Left renal cortex interstitium (tissue), 4 donors: ENCODE measurements at regions not wholly inside any gene's neighbourhood (a gene's known extent, or its start where the extent isn't known, plus 50 kb on each side); places are given as distances from the start of the nearest gene placed in this dataset.

Experiments used
- DNase-seq, 4 donors: peaks; one replicate each; pipeline ENCODE4 v3.0.0-alpha.2; 2013; ENCODE audit warnings: low read depth in 4 of 4, low spot score in 2 of 4, missing footprints in 1 of 4

DNA sequence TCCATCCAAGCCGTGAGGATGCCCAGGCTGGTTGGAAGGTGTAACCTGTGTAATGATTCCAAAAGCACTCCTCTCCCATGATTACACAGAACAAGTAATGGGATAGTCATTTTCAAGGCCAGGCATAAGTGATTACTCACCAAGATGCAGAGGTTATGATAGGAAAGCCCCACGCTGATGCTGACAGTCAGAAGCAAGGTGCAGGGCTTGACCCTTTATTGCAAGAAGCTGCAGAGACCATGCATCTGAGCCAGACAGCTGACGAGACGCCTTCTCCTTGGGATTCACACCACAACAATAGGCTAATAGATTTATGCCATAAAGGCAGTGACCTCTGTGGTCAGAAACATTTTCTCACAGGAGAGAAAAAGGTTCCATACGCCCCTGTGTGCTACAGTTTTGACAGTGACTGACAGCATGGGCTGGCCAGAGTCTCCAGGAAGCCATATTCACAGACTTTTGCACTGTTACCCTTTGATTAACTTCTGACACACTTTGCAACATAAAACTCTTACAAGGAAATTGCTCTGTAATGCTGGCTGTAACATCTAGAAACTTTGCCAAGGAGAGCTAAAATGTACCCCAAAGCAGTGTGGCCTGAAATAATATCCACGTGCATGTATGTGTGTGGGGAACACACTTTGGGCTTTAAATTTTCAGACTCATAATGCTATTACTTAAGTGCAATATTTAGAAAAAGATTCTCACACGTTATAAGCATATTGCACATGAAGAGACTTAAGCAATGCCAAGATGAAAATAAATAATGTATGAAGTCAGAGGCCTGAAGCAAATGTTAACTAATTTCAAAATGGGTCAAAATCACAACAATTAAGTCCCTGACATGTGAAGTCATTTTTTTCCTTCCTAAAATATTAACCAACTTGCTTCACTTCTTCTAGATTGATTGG, 1079.0 kb upstream of the TENM4 start:
- peak in 2 of 4 donors; percentile 14 to 34 for DNase-seq

DNA sequence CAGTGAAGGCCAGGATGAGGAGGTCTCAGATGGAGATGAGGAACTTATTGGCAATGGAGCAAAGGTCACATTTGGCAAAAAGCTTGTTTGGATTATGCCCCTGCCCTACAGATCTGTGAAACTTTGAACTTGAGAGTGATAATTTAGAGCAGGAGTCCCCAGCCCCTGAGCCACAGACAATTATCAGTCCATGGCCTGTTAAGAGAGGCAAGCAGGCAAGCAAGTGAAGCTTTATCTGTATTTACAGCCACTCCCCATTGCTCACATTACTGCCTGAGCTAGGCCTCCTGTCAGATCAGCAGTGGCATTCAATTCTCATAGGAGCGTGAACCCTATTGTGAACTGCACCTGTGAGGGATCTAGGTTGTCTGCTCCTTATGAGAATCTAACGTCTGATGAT, 1076.9 kb upstream of the TENM4 start:
- no peak for DNase-seq

DNA sequence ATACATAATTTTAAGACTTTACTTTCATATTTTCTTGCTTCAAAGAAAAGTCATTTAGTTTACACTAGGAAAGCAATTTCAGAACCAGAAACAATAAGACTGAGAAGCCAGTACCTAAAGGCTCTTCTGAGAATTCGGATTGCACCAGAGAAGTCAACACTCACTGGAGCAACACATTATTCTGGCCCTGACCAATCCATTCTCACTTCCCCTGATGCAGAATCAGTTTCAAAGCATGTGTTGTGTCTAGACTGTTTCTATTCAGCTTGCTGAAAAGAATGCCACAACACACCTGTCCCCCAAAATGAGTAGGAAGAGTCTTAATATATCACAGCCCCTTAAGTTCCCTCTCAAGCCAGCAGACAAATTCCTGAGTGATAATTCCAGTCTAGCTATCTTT, 1074.3 kb upstream of the TENM4 start:
- no peak for DNase-seq

DNA sequence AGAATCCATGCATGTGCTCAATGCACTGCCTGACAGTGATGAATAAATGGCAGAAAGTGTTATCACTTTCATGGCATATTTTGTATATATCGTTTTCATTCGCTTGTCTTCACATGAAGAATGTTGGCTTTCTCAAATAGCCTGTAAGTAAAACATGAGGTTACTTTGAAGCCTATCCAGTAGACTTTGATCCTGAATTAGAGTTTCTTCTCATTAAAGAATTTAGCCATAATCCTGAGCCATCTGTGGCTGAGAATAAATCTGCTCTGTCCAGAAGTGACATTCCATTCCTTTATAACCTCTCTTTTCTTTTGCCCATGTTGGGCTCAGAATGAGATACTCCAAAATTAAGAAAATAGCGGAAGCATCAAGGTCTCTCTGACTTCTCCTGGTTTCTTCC, 1071.7 kb upstream of the TENM4 start:
- DNase-seq = no peak

DNA sequence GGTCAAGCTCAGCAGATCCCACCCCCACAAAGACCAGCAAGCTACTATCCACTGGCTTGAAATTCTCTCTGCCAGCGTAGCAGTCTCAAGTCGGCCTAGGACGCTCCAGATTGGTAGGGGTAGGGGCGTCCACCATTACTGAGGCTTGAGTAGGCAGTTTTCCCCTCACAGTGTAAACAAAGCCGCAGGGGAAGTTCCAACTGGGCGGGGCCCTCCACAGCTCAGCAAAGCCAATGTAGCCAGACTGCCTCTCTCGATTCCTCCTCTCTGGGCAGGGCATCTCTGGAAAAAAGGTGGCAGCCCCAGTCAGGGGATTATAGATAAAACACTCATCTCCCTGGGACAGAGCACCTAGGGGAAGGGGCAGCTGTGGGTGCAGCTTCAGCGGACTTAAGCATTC, 1064.9 kb upstream of the TENM4 start:
- DNase-seq = no peak

DNA sequence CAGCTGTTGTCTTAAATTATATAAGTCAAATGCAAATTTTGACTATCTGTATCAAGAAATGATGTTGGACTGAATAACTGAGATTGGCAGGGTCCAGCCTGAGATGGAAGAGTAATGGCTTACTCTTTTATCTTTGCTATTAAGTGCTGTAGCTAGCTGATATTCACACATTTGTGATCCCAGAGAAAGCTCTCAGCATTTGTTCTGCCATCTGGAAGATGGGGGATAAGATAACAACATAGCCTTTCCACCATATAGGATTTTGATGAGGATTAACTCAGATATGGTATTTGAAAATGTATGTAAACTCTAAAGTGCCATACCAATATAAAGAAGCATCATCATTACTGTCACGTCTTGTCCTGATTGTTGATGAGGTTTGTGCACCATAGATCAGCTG, 1063.2 kb upstream of the TENM4 start:
- DNase-seq = no peak

DNA sequence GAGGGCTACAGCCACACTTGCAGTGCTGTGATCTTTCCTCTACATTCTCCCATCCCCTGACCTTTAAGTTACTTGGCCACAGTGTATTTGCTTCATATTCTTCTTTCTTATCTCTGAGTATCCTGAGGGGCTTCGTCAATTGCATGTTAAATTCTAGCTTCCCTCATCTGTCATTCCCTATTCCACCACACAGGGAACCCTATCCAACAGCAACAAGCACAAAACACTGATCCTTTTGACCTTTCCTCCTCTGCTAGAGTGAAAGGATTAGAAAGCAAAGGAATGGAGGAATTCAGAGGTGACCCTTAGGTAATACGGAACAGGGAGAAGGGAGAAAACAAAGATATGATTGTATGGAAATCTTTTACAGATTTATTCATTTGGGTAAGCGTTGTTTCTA, 1061.7 kb upstream of the TENM4 start:
- DNase-seq = no peak

DNA sequence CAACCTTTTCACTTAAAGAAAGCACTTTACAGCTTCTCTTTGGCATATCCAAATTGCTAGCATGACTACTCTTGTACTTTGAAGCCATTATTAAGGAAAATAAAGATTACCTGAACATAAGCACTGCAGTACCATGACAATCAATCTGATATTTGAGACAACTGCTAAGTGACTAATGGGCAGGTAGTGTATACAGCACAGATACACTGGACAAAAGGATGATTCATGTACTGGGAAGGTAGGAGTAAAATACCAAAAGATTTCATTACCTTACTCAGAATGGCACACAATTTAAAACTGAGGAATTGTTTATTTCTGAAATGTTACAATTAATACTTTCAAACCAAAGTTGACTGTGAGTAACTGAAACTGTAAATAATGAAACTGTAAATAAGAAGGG, 1054.3 kb upstream of the TENM4 start:
- DNase-seq = no peak

DNA sequence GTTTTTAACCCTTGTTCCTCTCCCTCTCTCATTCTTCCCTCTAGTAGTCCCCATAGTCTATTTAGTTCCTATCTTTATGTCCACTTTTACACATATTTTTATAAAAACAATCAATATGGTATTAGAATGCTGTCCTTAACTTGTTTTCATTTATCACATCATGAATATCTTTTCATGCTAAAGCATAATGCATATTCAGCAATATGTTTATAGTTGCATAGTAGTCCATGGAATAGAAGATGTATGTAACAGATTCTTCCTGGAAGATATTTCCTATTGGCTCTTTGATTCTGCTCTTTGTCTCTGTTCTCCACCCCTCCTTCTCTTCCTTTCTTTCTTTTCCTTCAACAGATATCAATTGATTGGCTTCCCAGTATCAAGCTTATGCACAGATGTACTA, 1047.1 kb upstream of the TENM4 start:
- no peak for DNase-seq

DNA sequence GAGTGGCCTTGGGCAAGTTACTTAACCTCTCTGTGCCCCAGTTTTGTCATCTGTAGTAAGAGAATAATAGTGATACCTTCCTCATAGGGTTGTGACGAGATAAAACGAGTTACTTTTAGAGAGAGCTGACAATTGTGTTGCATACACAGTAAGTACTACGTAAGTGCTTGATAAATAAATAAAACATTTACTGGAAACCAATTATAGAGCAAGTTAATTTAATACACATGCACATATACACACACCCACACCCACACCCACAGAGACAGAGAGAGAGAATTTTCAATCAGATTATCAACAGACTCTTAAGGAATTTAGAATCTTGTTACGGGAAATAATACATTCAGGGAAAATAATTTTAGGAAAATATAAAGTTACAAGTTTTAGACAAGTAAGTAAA, 1045.8 kb upstream of the TENM4 start:
- no peak for DNase-seq

DNA sequence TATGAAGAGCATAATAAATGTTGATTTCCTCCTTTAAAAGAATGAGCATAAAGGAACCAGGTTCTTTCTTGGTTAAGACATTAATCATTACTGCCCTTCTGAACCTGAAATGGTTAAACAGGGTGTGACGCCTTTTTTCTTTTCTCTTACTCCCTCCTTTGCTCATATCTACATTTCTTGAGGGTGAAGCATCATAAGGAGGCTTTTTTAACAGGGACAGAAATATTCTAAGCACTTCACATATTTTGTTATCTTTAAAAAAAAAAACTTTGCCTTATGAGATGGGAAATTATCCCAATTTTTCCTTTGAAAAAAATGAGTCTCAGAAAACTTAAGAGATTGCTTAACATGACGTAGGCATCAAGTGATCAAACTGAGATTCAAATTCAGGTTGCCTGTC, 1036.3 kb upstream of the TENM4 start:
- DNase-seq = no peak

DNA sequence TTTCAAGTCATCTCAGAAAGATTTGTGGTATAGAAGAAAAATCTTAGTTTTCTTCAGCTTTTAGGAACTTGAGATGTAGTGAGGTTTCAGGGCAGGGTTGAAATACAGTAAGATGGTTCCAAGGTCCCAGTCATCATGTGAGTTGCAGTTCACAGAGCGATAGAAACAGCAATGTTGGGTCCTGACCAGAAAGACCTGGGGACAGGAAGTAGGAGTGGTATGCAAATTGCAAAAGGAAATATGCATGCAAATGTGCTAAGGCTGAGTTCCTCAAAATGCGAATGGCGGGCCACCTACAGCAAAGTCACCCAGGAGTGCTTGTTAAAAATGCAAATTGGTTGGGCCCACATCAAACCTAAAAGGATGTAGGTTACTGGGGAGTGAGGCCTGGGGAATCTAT, 1032.7 kb upstream of the TENM4 start:
- DNase-seq = no peak

DNA sequence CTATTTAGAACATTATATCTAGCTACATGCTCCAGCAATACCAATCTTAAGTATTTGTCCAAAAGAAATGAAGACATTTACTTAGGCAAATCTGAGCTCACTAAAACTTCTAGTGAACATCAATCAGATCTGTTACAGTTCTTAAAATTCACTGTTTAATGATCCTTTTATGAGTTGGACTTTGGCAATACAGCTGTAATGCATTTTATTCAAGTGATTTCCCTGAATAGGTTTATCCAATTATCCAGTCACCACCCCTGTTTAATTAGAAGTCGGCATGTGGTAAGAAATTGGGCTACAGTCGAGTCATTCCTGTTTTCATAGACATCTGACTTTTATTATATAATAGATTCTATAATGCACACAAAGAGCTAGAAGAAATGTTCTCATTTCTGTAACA, 1029.0 kb upstream of the TENM4 start:
- DNase-seq = no peak

DNA sequence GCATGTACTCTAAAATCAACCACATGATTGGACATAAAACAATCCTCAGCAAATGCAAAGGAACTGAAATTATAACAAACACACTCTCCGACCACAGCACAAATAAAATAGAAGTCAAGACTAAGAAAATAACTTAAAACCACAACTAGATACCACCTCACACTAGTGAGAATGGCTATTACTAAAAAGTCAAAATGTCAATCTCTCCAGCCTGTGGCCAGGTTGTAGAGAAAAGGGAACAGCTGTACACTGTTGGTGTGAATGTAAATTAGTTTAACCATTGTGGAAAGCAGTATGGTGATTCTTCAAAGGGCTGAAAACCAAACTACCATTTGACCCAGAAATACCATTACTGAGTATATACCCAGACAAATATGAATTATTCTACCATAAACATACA, 1025.7 kb upstream of the TENM4 start:
- DNase-seq = no peak

DNA sequence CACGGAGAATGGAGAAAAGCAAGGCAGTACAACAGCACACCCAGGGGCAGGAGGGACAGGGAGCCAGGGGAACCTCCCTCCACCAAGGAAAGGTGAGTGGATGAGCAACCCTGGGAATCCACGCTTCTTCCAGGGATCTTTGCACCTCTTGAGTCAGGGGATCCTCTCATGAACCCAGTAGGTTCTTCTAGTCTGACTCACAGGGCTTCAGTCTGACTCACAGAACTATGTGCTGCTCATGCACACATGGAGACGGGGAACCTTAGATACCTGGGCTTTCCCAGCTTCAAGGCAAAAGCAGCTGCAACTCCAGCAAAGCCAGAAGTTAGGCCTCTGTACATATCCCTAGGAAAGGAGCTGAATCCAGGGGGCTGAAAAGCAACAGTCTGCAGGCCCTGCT, 1021.4 kb upstream of the TENM4 start:
- no peak for DNase-seq

DNA sequence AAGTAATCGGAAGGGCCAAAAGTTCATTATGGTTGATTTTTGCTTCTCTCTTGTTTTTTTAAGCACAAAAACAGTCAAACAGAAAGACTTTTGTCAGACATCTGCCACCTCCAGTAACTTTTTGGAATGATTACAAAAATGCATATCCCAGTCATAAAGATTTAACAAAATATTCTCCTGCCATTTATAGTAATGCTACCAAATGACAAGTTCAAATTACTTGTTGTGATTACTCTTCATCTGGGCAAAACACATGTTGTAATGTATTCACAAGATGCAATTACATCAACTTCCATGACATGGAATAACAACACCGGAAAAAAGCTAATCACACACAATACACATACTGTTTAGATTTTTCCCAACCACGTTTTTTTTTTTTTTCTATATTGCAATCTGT, 1017.5 kb upstream of the TENM4 start:
- no peak for DNase-seq

DNA sequence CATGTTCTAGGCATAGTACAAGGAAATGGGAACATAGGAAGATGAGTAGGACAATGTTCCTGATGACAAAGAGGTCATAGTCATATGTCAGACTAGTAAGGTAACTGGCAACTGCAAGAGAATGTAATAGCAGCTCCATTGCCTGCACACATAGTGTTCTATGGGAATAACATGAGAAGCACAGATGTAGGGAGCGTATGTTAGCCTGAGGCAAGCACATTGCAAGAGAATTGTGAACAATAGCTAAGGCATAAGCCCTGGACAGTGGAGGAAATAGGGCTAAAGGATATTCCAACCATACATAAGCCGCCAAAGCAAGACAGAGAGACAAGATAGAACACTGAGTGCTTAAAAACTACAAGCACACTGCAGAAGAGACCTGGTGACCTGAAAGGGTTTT, 1017.0 kb upstream of the TENM4 start:
- DNase-seq = no peak

DNA sequence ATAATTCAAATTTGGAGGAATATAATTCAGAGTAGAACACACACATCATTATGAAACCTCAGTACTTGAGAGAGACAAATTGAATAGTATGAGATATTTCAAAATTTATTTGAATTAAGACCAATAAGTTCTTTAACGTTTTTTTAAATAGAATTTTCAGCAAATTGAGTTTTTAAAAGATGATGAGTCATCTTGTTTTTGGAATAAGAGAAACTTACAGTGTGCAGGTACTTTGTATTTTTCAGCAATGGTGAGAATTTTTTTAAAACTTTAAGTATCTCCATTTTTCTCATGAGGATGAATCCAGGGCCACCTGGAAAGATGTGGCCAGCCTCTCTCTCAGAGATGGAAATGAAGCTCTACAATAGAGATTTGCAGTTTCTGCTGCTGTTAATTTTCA, 1015.0 kb upstream of the TENM4 start:
- no peak for DNase-seq

DNA sequence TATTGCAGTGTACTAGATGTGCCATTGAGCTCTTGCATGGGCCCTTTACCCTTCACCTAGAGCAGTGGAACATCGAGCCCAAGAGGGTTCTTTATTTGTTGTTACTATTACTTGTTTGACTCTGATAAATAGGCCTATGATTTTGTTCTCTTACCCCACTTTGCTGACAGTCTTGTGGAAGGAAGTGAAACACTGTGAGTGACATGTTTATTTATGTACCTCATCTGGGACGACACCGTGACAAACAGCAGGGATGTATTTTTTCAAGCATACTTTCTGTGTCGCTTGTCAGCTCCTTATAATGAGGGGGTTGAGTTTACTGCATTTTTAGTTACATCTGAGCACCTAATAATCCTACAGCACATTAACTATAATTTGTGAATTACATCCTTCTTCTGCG, 1010.3 kb upstream of the TENM4 start:
- DNase-seq = no peak

DNA sequence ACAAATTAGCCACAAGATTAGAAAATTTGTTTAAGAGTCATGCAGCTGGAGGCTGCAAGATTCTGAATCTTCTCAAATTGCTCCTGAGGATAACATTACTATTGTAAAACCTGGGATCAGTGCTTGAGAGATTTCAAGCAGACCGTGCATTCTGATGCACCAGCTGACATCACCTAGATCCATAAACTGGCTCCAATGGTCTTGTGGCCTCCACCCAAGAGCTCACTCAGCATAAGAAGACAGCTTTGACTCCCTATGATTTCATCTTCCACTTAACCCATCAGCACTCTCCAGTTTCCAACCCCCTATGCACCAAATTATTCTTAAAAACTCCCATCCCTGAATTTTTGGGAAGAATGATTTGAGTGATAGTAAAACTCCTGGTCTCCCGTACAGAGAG, 1007.9 kb upstream of the TENM4 start:
- DNase-seq = no peak

DNA sequence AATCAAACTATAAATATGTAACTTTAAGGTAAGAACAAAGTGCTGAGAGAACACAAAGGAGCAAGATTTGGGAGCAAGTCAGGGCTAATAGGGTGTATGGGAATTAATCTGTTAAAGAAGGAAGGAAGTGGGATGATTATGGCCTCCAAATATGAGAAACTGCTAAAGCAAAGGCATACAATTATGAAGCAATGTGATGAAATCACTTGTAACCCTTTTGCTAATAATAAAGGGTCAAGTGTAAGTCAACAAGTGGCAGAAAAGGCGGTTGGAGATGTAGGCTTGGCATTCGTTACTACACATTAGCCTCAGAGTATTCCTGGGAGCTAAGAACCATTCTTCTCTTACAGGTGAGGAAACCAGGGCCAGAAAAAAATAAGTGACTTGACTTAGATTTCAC, 1002.3 kb upstream of the TENM4 start:
- DNase-seq = no peak

DNA sequence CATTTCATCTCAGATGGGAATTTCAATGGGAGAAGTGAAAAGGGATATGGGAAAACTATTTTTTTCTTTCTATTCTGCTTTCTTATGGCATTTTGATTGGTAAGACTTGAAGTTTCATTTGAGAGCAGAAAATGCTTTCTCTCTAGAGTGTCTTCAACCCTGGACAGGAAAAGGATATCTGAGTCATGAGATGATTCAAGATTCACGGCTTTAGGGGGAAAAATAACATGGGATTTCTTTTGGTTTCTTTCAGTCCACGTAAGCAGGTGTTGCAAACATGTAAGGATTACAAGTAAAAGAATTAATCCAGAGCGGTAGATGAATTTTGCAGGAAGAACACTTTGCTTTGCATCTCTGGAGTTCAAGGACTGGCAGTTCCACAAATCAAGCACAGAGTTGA, 1001.0 kb upstream of the TENM4 start:
- DNase-seq = no peak

DNA sequence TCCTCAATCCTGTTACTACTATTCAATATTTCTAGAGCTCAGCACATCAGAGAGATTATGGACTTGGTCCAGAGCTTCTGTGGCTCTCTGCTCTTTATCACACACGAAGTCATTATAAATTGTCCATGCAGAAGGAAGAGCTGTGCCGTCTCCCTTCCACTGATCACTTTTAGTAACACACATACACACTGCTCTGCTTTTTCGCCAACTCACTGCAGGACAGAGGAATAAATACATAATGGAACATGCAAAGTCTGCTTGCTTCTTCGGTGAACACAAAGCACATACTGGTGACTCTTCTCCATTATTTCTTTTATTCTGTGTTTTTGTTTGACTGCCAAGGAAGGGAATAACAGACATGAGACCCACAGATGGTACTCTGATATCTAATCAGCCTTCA, 1000.0 kb upstream of the TENM4 start:
- no peak for DNase-seq
